IPS-NIHi11 (cell line): ENCODE measurements at regions not wholly inside any gene's neighbourhood (a gene's known extent, or its start where the extent isn't known, plus 50 kb on each side); places are given as distances from the start of the nearest gene placed in this dataset.

Source experiments
- DNase-seq: peaks from one replicate; pipeline ENCODE4 v3.0.0; 2012; ENCODE audit warnings: mixed read lengths, low spot score

DNA sequence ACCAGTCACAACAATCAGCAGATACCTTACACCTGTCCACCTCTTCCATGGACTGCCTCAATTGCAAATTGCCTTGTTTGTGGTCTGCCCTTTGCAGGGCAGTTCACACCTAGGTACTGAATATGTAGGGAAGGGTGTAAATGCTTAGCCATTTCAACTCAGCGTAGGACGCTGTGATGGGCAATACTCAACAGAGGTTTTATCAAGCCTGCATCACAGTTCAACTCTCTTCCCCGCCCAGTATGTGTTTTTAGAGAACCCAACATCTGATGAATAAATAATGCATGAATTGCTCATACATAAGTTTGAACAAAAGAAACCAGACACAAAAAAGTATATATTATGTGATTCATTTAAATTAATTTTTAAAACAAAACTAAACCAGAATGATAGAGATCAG lies 124.4 kb downstream of the P2RY1 start:
- DNase-seq, result no peak

DNA sequence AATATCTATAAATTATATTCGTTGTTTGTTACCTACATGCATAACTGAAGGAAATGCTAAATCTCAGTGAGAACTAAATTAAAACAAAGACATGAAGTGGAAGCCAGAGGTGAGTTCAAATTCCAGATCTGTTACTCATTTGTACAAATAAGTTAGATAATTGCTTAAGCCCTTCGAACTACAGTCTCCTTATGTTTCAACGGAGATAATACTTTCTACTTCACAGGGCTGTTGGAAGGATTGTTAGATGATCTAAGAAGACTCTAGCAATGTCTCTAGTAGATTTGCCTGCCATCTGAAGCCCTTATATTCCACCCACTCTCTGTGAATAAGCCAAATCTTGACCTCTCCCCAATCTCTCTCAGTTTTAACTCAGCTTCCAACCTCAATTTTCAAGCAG lies 125.8 kb downstream of the P2RY1 start:
- DNase-seq, result no peak

DNA sequence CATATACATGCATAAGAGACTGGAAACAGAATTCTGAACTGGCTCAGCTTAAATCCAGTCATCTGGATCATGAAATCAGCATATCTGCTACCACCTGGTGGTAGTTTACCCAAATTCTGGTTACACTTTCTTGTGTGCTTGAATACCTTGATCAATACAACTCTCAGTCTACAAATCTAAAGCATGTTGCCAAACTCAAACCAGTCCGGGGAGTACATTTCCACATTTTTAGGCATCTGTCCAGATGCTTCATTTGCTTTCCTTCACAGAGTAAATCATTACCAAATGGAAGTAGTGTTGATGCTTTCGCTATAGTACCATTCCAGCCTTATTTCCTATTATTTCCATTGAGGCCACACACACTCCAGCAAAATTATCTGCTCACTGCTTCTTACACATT lies 126.4 kb downstream of the P2RY1 start:
- DNase-seq, result peak; percentile 47

DNA sequence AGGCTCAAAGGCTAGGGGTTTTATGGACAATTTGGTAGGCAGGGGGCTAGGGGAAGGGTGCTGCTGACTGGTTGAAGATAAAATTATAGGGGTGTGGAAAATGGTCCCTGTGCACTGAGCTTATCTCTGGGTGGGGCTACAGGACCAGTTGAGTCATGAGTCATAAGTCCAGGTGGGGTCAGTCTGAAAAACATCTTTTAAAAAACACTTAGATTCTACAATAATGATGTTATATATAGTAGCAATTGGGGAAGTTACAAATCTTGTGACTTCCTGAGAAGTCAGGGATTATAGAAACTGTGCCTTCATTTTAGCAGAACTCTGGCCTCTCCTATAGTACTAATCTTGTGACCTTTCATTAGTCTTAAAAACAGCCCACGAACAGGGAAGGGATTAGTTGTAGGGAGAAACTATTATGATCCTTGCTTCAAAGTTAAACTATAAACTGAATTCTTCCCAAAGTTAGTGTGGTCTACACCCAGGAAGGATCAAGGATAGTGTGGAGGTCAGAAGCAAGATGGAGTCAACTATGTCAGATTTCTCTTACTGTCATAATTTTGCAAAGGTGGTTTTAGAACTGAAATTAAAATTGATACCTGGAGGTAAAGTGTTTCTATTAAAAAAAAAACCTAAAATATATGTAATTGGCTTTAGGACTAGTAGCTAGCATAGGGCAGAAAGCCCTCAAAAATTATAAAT lies 130.1 kb downstream of the P2RY1 start:
- no peak for DNase-seq

GRCh38 chr3:152968388-152969024 lies 133.6 kb downstream of the P2RY1 start:
- DNase-seq, result no peak

DNA sequence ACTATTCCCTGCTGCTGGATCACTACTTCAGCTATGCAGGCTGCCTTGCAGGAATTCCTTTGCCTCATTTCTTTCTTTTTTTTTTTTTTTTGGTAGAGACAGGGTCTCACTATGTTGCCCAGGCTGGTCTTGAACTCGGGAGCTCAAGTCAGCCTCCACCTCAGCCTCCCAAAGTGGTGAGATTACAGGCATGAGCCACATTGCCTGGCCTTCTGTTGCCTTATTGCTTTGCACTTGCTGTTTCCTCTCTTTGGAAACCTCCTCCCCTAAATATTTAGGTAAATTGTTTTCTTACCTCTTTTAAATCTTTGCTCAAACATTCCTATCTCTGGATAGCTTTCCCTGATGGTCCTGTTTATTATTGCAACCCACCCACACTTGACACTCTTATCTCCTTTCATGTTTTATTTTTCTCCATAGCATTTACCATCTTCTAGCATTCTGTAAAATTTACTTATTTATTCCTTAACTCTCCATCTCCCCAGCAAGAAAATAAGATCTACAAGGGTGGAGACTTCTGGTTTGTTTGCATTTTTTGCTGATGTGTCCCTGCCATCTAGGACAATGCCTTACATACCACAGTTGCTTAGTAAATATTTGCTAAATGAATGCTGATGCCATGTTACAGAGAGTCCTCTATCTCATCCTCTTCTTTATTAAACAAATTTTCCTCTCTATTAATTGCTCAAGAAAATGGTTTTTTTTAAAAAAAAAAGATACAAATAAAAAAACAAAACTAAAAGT lies 134.8 kb downstream of the P2RY1 start:
- DNase-seq, result no peak

GRCh38 chr3:152970851-152971250 lies 135.9 kb downstream of the P2RY1 start:
- DNase-seq, result no peak

DNA sequence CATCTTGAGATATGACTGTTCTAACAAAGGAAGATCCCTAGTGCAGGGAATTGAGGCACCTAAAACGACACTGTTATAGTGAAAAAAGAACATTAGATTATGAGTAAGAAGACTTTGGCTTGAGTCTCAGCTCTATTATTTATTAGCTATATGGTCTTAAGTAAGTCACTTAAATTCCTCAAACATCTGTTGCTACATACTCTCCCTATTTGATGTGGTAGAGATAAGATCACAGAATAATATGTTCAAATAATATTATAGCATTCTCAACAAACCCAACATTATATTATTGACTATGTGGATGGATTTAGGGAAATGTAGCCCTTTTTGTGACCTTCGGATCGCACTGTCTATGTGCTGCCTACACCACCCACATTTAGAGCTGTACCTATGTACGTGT lies 136.9 kb downstream of the P2RY1 start:
- no peak for DNase-seq

GRCh38 chr3:152973575-152973974 lies 138.6 kb downstream of the P2RY1 start:
- no peak for DNase-seq

GRCh38 chr3:152976239-152976638 lies 141.3 kb downstream of the P2RY1 start:
- no peak for DNase-seq

DNA sequence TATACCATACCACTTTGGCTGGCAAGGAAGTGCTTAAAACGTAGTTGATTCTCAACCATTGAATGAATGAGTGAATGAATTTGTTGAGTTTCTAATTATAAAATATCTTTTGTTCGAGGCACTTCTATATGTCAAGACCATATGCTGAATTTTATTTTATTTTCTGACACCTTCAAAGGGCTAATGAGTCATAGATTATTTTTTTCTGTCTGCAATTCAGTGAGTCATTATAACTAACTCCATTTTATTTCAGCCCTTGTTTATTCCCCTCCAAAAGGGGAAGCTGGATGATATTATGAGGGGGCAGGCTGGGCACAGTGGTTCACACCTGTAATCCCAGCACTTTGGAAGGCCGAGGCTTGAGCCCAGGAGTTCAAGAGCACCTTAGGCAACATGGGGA lies 142.4 kb downstream of the P2RY1 start:
- DNase-seq, result no peak

DNA sequence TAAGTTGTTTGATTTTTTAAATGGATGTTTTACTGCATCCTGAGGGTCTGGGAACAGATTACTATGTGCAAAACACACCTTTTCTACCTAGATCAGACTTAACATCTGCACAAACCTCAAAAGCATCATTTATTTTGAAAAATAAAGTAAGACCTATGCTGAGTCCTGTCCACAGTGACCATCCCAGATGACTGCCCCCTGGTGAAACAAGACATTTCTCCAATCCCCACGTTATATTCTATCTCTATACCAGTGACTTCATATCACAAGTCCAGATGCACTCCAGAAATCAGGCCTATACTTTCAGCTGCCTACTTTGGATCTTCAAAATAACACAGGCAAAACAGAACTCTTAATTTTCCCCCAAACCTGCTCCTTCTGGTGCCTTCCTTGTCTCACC lies 143.2 kb downstream of the P2RY1 start:
- no peak for DNase-seq

DNA sequence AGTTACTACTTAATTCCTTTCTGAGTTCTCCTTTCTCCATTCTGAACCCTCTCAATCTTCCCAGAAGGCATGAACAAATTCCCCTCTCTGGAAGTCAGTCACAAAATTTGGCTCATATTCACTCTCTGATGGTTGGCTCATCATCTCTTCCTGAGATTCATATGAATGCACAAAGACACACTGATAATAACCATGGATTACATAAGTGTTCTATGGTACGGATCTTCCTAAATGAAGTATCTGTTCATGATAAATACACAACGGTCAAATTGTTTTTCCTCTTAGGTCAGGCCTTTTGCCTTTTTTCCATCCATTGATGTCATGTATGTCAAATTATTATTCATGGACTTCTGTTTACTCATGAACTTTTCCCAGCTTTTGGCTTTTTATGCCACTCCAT lies 162.6 kb downstream of the P2RY1 start:
- no peak for DNase-seq

GRCh38 chr3:152998591-152998990 lies 163.4 kb upstream of the RAP2B start:
- DNase-seq, result no peak

DNA sequence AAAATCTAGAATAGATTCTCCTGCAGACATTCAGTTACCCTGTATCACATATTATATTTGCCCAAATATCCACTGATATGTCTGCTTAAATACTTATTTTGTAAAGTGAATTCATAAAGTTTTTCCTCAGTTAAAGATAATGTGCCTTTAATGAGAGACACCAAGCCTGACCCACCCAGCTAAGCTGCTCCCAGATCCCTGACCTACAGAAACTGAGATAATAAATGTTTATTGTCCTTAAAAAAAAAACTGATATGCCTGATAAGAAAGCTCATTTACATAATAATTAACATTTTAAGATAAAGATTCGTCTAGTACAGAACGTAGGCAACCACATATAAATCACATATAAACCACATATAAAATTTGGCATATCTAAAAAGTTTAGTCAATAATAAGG lies 161.7 kb upstream of the RAP2B start:
- no peak for DNase-seq

- DNase-seq, result no peak
These were observed 160.6 kb upstream of the RAP2B start for GRCh38 chr3:153001210-153002078.

DNA sequence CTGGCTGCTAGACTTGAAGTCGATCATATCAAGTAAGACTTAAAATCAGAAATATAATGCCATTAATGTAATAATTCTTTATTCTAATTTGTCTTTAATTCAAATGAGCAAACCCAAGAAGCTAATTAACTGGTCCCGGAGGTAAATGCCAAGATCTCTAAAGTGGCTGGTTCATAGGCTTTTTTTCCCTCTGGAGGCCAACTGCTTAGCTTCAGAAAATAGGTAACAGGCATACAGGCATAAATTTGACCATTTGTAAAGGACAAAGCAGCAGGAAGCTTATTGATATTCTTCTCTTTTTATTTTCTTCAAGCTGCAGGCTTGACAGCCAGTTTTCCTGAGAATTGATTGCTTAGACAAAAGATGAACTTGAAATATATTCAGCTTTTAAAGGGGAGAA lies 158.6 kb upstream of the RAP2B start:
- DNase-seq, result no peak

DNA sequence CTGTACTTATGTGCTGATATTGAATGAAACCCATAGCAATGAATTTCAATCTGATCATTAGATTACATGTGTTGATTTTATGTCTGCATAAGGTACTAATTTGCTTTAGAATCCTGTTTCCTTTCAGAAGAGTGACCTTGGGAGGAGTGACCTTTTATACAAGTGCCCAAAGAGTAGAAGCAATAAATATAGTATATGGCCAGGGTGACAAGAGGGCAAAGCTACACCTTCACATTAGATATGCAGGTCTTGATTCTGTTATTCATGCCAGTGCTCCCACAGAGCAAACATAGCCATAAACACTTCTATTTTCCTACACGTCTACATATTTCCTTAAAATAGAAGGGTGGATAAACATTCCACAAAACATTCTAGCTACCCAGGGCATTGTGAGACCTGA lies 158.2 kb upstream of the RAP2B start:
- no peak for DNase-seq

DNA sequence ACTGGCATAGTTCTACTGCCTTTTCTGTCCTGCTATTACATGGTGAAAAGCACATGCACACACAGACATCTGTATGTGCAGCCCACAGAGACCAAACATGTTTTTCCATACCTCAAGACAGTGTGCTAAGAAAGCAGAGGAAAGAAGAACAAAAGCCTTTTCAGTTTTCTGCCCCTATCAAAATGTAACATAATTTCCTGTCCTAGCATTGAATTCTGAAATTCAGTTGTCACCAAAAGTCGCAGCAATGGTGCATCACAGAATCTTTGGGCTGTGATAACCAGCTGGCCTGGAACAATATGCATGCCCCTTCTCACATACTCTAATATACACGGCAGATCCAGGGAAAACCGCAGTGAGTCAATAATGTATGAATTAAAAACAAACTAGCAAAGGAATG lies 153.8 kb upstream of the RAP2B start:
- DNase-seq, result no peak

DNA sequence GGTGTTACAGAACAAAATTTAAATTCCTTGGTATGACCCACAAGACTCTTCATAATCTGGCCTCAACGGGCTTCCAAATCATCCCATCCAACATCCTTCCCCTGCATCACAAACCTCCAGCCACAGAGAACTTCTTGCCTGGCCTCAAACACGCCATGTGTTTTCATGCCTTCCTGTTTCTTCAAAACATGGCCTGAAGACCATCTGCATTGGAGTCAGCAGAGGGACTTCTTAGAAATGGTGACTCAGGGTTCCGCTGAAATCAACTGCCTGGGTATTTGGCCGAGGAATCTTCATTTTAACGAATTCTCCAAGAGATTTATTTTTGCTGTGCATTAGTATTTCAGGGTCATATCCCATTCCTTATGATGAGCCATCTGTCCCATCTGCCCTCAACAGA lies 138.1 kb upstream of the RAP2B start:
- no peak for DNase-seq

GRCh38 chr3:153026026-153026425 lies 136.0 kb upstream of the RAP2B start:
- DNase-seq, result peak; percentile 43

DNA sequence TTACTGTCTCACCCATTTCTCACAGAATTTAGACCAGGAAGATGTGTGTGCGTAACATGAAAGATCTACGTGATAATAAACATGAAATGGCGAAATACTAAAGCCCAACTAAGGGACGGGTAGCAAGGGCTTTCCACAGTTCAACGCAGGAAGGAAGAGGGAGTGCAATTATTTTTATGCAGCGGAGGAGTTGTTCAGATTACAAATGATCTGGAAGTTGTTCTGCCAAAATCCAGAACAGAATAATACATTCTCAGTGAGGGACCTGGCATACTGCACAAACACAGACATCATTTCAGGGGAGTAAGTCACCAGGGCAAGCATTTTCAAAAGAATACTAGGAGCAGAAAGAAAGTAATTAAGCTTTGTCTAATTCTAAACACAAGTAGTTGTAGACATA lies 133.6 kb upstream of the RAP2B start:
- DNase-seq, result no peak
